K562 (cell line): ENCODE measurements at regions not wholly inside any gene's neighbourhood (a gene's known extent, or its start where the extent isn't known, plus 50 kb on each side); places are given as distances from the start of the nearest gene placed in this dataset.

Experiments used
- E2F6 ChIP-seq, 2 experiments: IDR thresholded peaks; 2 replicates each; pipeline ENCODE4 v1.6.1; 2011; ENCODE audit warnings: borderline replicate concordance in 1 of 2, control low read depth in 1 of 2, low read depth in 1 of 2, low read length in 1 of 2, mild to moderate bottlenecking in 1 of 2, mixed read lengths in 1 of 2, moderate library complexity in 1 of 2; ENCODE audit not compliant: insufficient read depth in 1 of 2, insufficient read length in 1 of 2, poor library complexity in 1 of 2, severe bottlenecking in 1 of 2; ENCODE audit errors: extremely low read depth in 1 of 2
- GABPB2 ChIP-seq: fragments of 250-450 bp; sonication (Bioruptor Pico); conservative IDR thresholded peaks from 2 replicates; pipeline ENCODE4 v1.5.1; 2021; ENCODE audit warnings: mild to moderate bottlenecking
- GTF2B ChIP-seq: IDR thresholded peaks from 2 replicates; pipeline ENCODE4 v1.6.1; 2011; ENCODE audit not compliant: insufficient read length; ENCODE audit errors: extremely low read depth
- MCM3 ChIP-seq: fragments of 450-650 bp; IDR thresholded peaks from 2 replicates; pipeline ENCODE4 v1.6.1; 2016
- NFIC ChIP-seq: fragments of 450-650 bp; IDR thresholded peaks from 2 replicates; pipeline ENCODE4 v1.6.1; 2017; ENCODE audit warnings: mild to moderate bottlenecking, inconsistent platforms
- NR2C2 ChIP-seq, 2 experiments: fragments of 200-800 bp in 1 of 2; sonication (Bioruptor generic) in 1 of 2; sonication (generic) in 1 of 2; formaldehyde crosslinking in 1 of 2; IDR thresholded peaks; 2 replicates each; pipeline versions ENCODE4 v1.6.1 to v1.8.0; 2016 to 2022; ENCODE audit warnings: mild to moderate bottlenecking in 1 of 2, missing compliant biosample characterization in 1 of 2, missing genetic modification characterization in 1 of 2, missing genetic modification reagents in 1 of 2
- POLR2B ChIP-seq: fragments of 450-650 bp; IDR thresholded peaks from 2 replicates; pipeline ENCODE4 v1.6.1; 2018; ENCODE audit warnings: low read depth; ENCODE audit not compliant: partially characterized antibody
- RREB1 ChIP-seq: fragments of 250-450 bp; sonication (Bioruptor Pico); IDR thresholded peaks from 2 replicates; pipeline ENCODE4 v1.4.0; 2020
- SMARCA5 ChIP-seq: fragments of 450-650 bp; IDR thresholded peaks from 2 replicates; pipeline ENCODE4 v1.6.1; 2016
- THRB ChIP-seq: fragments of 450-650 bp; formaldehyde crosslinking; conservative IDR thresholded peaks from 2 replicates; pipeline ENCODE4 v1.4.0; 2022; ENCODE audit warnings: mild to moderate bottlenecking, missing genetic modification characterization
- VEZF1 ChIP-seq: fragments of 200-800 bp; sonication (Bioruptor generic); IDR thresholded peaks from 2 replicates; pipeline ENCODE4 v1.6.1; 2017; ENCODE audit warnings: missing genetic modification characterization, missing compliant biosample characterization
- ZBTB7A ChIP-seq: IDR thresholded peaks from 2 replicates; pipeline ENCODE4 v1.6.1; 2011; ENCODE audit warnings: low read depth, mild to moderate bottlenecking, low read length, moderate library complexity, borderline replicate concordance; ENCODE audit not compliant: control insufficient read depth
- ZNF165 ChIP-seq: fragments of 250-450 bp; sonication (Bioruptor Pico); IDR thresholded peaks from 2 replicates; pipeline ENCODE4 v1.4.0; 2020; ENCODE audit warnings: borderline replicate concordance
- ZNF512 ChIP-seq: IDR thresholded peaks from 2 replicates; pipeline ENCODE4 v1.6.1; 2016; ENCODE audit warnings: missing genetic modification characterization, missing compliant biosample characterization

- TF ChIP-seq VEZF1 (CRISPR knock-in tag) (no peak), GTF2B (no peak), E2F6 (IDR thresholded peaks at IDR 0.05; ENCODE audit: borderline replicate concordance in 1 of 2, extremely low read depth in 1 of 2, insufficient read depth in 1 of 2, insufficient read length in 1 of 2, low read depth in 1 of 2, low read length in 1 of 2, poor library complexity in 1 of 2, severe bottlenecking in 1 of 2) (no peak), SMARCA5 (no peak), RREB1 (CRISPR knock-in tag) (0 out of 2 replicates have a peak, but pooled peaks have one; percentile 12), MCM3 (no peak), NR2C2 (CRISPR knock-in tag; IDR thresholded peaks at IDR 0.05) (no peak), NR2C2 (tag; IDR thresholded peaks at IDR 0.05) (no peak), NFIC (no peak), ZNF165 (CRISPR knock-in tag) (0 out of 2 replicates have a peak, but pooled peaks have one; percentile 24), POLR2B (no peak), GABPB2 (CRISPR knock-in tag) (no peak), THRB (CRISPR knock-in tag) (no peak), ZBTB7A (no peak), ZNF512 (peak; percentile 69; the same call in 1 of the 2 replicates)
Measured at GRCh38 chr7:159196584-159196983, 51.9 kb upstream of the VIPR2 start (continued).
